Mucosa of rectum (tissue), 2 donors: ENCODE measurements at regions not wholly inside any gene's neighbourhood (a gene's known extent, or its start where the extent isn't known, plus 50 kb on each side); places are given as distances from the start of the nearest gene placed in this dataset.
A peak's percentile ranks its signal among the peaks of the same experiment; 100 is the strongest.

Source experiments
- H3K27ac ChIP-seq, 2 donors: one replicate each; pipeline ENCODE4 v1.7.0; 2013; ENCODE audit warnings: inconsistent platforms in 2 of 2, low read depth in 2 of 2, low read length in 2 of 2
- H3K27me3 ChIP-seq, 2 donors: one replicate each; pipeline ENCODE4 v1.7.0; 2013; ENCODE audit warnings: low read length in 2 of 2; ENCODE audit not compliant: control insufficient read depth in 2 of 2, insufficient read depth in 2 of 2
- H3K36me3 ChIP-seq, 2 donors: one replicate each; pipeline ENCODE4 v1.7.0; 2013; ENCODE audit warnings: low read length in 2 of 2; ENCODE audit not compliant: control insufficient read depth in 2 of 2, insufficient read depth in 2 of 2
- H3K4me1 ChIP-seq, 2 donors: one replicate each; pipeline ENCODE4 v1.7.0; 2013; ENCODE audit warnings: low read length in 2 of 2, mild to moderate bottlenecking in 1 of 2; ENCODE audit not compliant: control insufficient read depth in 2 of 2, insufficient read depth in 2 of 2
- H3K4me3 ChIP-seq, 2 donors: one replicate each; pipeline ENCODE4 v1.7.0; 2013; ENCODE audit warnings: low read length in 2 of 2
- H3K9ac ChIP-seq, 2 donors: one replicate each; pipeline ENCODE4 v1.7.0; 2013; ENCODE audit warnings: low read length in 2 of 2, low read depth in 1 of 2, mild to moderate bottlenecking in 1 of 2
- H3K9me3 ChIP-seq, 2 donors: one replicate each; pipeline ENCODE4 v1.7.0; 2013; ENCODE audit warnings: low read length in 2 of 2; ENCODE audit not compliant: control insufficient read depth in 2 of 2
- donor health status: healthy.
- donor health status: Normal muscosa, but diverticular disease.

DNA sequence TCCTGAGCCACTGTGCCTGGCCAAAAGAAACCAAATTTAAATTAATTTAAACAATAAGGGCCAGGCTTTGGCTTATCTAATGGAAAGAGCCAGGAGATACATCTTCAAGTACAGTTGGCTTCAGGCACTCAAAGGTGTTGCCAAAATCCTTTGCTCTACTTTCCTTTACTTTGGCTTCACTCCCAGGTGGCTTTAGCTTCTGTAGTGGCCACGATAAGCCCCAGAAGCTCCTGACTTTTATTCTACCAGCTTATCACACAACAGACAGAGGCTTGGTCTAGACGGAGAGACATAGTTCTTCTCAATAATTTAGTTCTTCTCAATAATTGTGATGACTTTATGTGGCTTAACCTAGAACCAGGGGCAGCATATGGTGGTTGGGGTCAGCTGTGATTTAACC, 211.2 kb upstream of the LNX1 start:
- H3K9ac ChIP-seq: no peak overlapping the region
- no peak overlapping the region for H3K27ac ChIP-seq
- H3K9me3 ChIP-seq: no peaks in the 10 kb centered on the region
- no peak overlapping the region for H3K4me3 ChIP-seq
- no peaks in the 10 kb centered on the region for H3K36me3 ChIP-seq
- no peaks in the 10 kb centered on the region for H3K4me1 ChIP-seq
- H3K27me3 ChIP-seq: no peaks in the 10 kb centered on the region

- Histone ChIP-seq H3K4me1 (no peaks in the 10 kb centered on the region), H3K36me3 (no peaks in the 10 kb centered on the region), H3K9me3 (no peaks in the 10 kb centered on the region), H3K27me3 (no peaks in the 10 kb centered on the region), H3K27ac (no peak overlapping the region), H3K9ac (no peak overlapping the region), H3K4me3 (no peak overlapping the region)
These were observed 210.1 kb upstream of the LNX1 start for GRCh38 chr4:53801373-53801772.

- Histone ChIP-seq H3K27me3 (no peaks in the 10 kb centered on the region), H3K36me3 (no peaks in the 10 kb centered on the region), H3K4me3 (no peak overlapping the region), H3K4me1 (no peaks in the 10 kb centered on the region), H3K9ac (no peak overlapping the region), H3K9me3 (no peaks in the 10 kb centered on the region), H3K27ac (no peak overlapping the region)
These were observed 209.5 kb upstream of the LNX1 start for GRCh38 chr4:53800741-53801140.

GRCh38 chr4:53793096-53793495, 201.8 kb upstream of the LNX1 start:
- H3K9me3 ChIP-seq: no peaks in the 10 kb centered on the region
- H3K4me3 ChIP-seq: no peak overlapping the region
- H3K27ac ChIP-seq: no peak overlapping the region
- H3K36me3 ChIP-seq: no peaks in the 10 kb centered on the region
- H3K9ac ChIP-seq: no peak overlapping the region
- H3K4me1 ChIP-seq: no peaks in the 10 kb centered on the region
- H3K27me3 ChIP-seq: no peaks in the 10 kb centered on the region

DNA sequence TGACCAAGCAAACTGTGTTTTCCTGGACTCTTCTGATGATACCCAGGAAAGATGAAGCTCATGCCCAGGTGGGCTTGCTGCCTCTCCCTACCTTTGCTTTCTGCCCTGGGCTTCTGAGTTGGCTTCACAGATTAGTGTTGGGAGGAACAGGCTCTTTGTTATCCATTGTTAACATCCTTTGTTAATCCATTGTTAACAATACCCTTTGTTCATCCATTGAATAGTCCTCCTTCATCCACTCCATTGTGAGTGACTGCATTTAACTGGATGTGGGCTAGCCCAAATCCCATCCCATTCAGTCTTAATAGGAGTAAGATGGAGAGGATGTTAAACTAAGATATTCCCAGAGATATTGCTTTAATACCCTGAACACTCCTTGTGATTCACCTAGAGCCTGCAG, 199.0 kb upstream of the LNX1 start:
- no peak overlapping the region for H3K27ac ChIP-seq
- H3K36me3 ChIP-seq: no peaks in the 10 kb centered on the region
- no peak overlapping the region for H3K4me3 ChIP-seq
- H3K4me1 ChIP-seq: no peaks in the 10 kb centered on the region
- H3K9me3 ChIP-seq: no peaks in the 10 kb centered on the region
- H3K9ac ChIP-seq: no peak overlapping the region
- H3K27me3 ChIP-seq: no peaks in the 10 kb centered on the region

DNA sequence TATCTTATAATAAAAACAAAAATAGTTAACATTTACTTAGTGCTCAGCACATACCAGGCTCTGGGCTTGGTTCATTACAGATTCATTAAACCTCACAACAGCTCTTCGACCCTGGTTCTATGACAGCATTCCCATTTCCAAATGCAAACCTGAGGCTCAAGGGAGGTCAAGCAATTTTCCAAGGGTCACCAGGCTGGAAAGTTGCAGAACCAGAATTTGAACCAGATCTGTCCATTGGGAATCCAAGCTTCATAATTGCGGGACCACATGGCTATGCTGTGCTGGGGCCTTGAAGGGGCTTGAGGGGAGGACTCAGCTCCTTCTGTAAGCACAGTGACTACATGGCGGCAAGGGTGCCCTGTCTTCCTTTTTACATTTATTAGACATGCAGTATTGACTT, 197.3 kb upstream of the LNX1 start:
- Histone ChIP-seq H3K36me3 (no peaks in the 10 kb centered on the region), H3K27me3 (no peaks in the 10 kb centered on the region), H3K9me3 (no peaks in the 10 kb centered on the region), H3K4me3 (no peak overlapping the region), H3K4me1 (no peaks in the 10 kb centered on the region), H3K27ac (no peak overlapping the region), H3K9ac (no peak overlapping the region)

GRCh38 chr4:53788011-53788410, 196.7 kb upstream of the LNX1 start:
- no peak overlapping the region for H3K9ac ChIP-seq
- H3K27ac ChIP-seq: no peak overlapping the region
- H3K36me3 ChIP-seq: no peaks in the 10 kb centered on the region
- no peaks in the 10 kb centered on the region for H3K9me3 ChIP-seq
- H3K27me3 ChIP-seq: no peaks in the 10 kb centered on the region
- H3K4me3 ChIP-seq: no peak overlapping the region
- H3K4me1 ChIP-seq: no peaks in the 10 kb centered on the region

- H3K27me3 ChIP-seq: no peaks in the 10 kb centered on the region
- no peaks in the 10 kb centered on the region for H3K4me1 ChIP-seq
- peak overlapping the region; percentile 32 to 57 for H3K27ac ChIP-seq
- no peak overlapping the region for H3K4me3 ChIP-seq
- no peaks in the 10 kb centered on the region for H3K36me3 ChIP-seq
- H3K9ac ChIP-seq: no peak overlapping the region
- H3K9me3 ChIP-seq: no peaks in the 10 kb centered on the region
These were observed 195.3 kb upstream of the LNX1 start for GRCh38 chr4:53786632-53787031.

DNA sequence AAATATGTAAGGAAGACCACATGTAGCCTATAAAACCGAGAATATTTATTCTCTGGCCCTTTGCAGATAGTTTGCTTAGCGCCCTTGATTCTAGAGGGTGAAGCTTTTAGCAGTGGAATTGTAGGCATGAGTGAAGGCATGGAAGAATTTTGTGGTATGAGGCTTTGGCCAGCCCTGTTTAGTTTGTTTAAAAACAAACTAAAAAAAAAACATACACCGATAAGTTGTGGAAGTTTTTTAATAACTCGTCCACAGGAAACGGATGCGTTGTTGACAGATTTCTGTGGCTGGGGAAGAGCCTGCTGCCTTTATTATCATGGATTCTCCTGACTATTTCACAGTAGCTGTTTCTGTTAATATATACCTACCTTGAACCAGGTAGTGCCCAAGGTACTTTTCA, 194.7 kb upstream of the LNX1 start:
- no peaks in the 10 kb centered on the region for H3K4me1 ChIP-seq
- H3K4me3 ChIP-seq: no peak overlapping the region
- H3K9me3 ChIP-seq: no peaks in the 10 kb centered on the region
- no peak overlapping the region for H3K27ac ChIP-seq
- H3K27me3 ChIP-seq: no peaks in the 10 kb centered on the region
- H3K36me3 ChIP-seq: no peaks in the 10 kb centered on the region
- no peak overlapping the region for H3K9ac ChIP-seq

DNA sequence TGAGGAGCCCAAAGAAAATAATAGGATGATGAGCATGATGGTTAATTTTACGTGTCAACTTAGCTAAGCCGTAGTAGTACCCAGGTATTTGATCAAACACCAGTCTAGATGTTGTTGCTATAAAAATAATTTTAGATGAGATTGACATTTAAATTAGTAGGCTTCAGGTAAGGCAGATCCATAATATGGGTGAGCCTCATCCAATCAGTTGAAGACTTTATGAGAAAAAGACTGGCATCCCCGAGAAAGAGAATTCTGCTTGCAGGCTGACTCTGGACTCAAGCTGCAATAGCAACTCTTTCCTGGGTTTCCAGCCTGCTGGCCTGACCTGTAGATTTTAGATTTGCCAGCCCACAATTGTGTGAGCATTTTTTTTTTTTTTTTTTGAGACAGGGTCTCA, 192.8 kb upstream of the LNX1 start:
- H3K4me3 ChIP-seq: no peak overlapping the region
- no peak overlapping the region for H3K27ac ChIP-seq
- H3K27me3 ChIP-seq: no peaks in the 10 kb centered on the region
- no peaks in the 10 kb centered on the region for H3K9me3 ChIP-seq
- no peaks in the 10 kb centered on the region for H3K36me3 ChIP-seq
- no peaks in the 10 kb centered on the region for H3K4me1 ChIP-seq
- H3K9ac ChIP-seq: no peak overlapping the region

DNA sequence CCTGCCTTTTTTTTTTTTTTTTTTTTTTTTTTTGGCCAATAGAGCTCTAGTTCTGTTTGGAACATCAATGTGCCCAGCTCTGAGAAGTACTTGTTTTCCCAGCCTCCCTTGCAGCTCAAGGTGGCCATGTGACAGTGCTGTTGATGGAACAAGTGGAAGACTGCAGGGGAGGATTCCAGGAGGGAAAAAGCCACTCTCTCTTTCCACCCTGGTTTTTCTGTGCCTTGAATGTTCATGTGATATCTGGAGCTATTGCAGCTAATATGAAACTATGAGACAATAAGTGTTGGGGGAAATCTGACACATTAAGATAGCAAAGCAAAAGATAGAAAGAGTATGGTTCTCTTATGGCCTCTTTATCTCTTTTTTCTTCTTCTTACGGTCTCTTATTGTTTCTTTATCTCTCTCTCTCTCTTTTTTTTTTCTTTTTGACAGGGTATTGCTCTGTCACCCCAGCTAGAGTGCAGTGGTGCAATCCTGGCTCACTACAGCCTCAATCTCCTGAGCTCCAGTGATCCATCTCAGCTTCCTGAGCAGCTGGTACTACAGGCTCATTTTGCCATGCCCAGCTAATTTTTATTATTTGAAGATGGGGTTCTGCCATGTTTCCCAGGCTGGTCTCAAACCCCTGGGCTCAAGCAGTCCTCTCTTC, 192.0 kb upstream of the LNX1 start:
- Histone ChIP-seq H3K9me3 (no peaks in the 10 kb centered on the region), H3K9ac (no peak overlapping the region), H3K27me3 (no peaks in the 10 kb centered on the region), H3K4me1 (no peaks in the 10 kb centered on the region), H3K27ac (no peak overlapping the region), H3K36me3 (no peaks in the 10 kb centered on the region), H3K4me3 (no peak overlapping the region)
